Keratinocyte (primary cell): ENCODE measurements at regions not wholly inside any gene's neighbourhood (a gene's known extent, or its start where the extent isn't known, plus 50 kb on each side); places are given as distances from the start of the nearest gene placed in this dataset.

Source experiments
- DNase-seq: peaks from one replicate; pipeline ENCODE4 v3.0.0-alpha.2; 2011; ENCODE audit warnings: low read depth, missing footprints, low spot score
- FAIRE-seq: peaks from 2 replicates; lab custom pipeline; 2011; peaks lifted over from hg19 to GRCh38; lab: Jason Lieb, UNC
- H2AFZ ChIP-seq: 2 replicates; pipeline ENCODE4 v1.6.0; 2012; ENCODE audit warnings: low read length, control low read depth, inconsistent platforms; ENCODE audit not compliant: control insufficient read depth
- H3K27ac ChIP-seq: 2 replicates; pipeline ENCODE4 v1.5.1; 2011; ENCODE audit warnings: low read length; ENCODE audit not compliant: control insufficient read depth, insufficient read depth
- H3K27me3 ChIP-seq: 3 replicates; pipeline ENCODE4 v1.6.0; 2011; ENCODE audit warnings: low read length; ENCODE audit not compliant: control insufficient read depth, insufficient read depth; ENCODE audit errors: extremely low read depth
- H3K36me3 ChIP-seq, 2 experiments: 2 replicates in 1 of 2; 3 replicates in 1 of 2; pipeline ENCODE4 v1.5.1; 2011; ENCODE audit warnings: low read length in 2 of 2, mild to moderate bottlenecking in 1 of 2; ENCODE audit not compliant: control insufficient read depth in 2 of 2, insufficient read depth in 2 of 2; ENCODE audit errors: extremely low read depth in 1 of 2
- H3K4me1 ChIP-seq: 3 replicates; pipeline ENCODE4 v1.5.1; 2011; ENCODE audit warnings: low read length; ENCODE audit not compliant: control insufficient read depth, insufficient read depth; ENCODE audit errors: extremely low read depth
- H3K4me2 ChIP-seq: 3 replicates; pipeline ENCODE4 v1.6.0; 2011; ENCODE audit warnings: low read depth, low read length; ENCODE audit not compliant: control insufficient read depth, insufficient read depth; ENCODE audit errors: extremely low read depth
- H3K4me3 ChIP-seq, 3 experiments: fragments of 200-600 bp in 1 of 3; sonication (generic) in 1 of 3; 2 replicates in 2 of 3; 3 replicates in 1 of 3; pipeline ENCODE4 v1.5.1; 2011 to 2016; ENCODE audit warnings: low read length in 3 of 3, mild to moderate bottlenecking in 3 of 3, control low read depth in 2 of 3, inconsistent platforms in 1 of 3, low read depth in 1 of 3, mixed read lengths in 1 of 3, mixed run types in 1 of 3, moderate library complexity in 1 of 3; ENCODE audit not compliant: control insufficient read depth in 2 of 3, insufficient read depth in 2 of 3; ENCODE audit errors: extremely low read depth in 1 of 3
- H3K79me2 ChIP-seq: 2 replicates; pipeline ENCODE4 v1.6.0; 2012; ENCODE audit warnings: low read length; ENCODE audit not compliant: control insufficient read depth, insufficient read depth
- H3K9ac ChIP-seq: 3 replicates; pipeline ENCODE4 v1.6.0; 2011; ENCODE audit warnings: low read length; ENCODE audit not compliant: control insufficient read depth, insufficient read depth; ENCODE audit errors: extremely low read depth
- H3K9me1 ChIP-seq: 3 replicates; pipeline ENCODE4 v1.6.0; 2011; ENCODE audit warnings: low read length; ENCODE audit not compliant: control insufficient read depth, insufficient read depth; ENCODE audit errors: extremely low read depth
- H3K9me3 ChIP-seq: 2 replicates; pipeline ENCODE4 v1.5.1; 2012; ENCODE audit warnings: low read depth, low read length; ENCODE audit not compliant: control insufficient read depth
- H4K20me1 ChIP-seq: 3 replicates; pipeline ENCODE4 v1.6.0; 2011; ENCODE audit warnings: low read length; ENCODE audit not compliant: control insufficient read depth, insufficient read depth; ENCODE audit errors: extremely low read depth
- CTCF ChIP-seq, 3 experiments: IDR thresholded peaks in 1 of 3; conservative IDR thresholded peaks in 1 of 3; optimal IDR thresholded peaks in 1 of 3; 2 replicates in 2 of 3; 3 replicates in 1 of 3; pipeline versions ENCODE3 to v1.5.1; 2011; ENCODE audit warnings: low read length in 3 of 3, mild to moderate bottlenecking in 3 of 3, moderate library complexity in 2 of 3, control low read depth in 1 of 3, inconsistent platforms in 1 of 3; ENCODE audit not compliant: insufficient read depth in 2 of 3; ENCODE audit errors: extremely low read depth in 1 of 3
- EZH2 ChIP-seq: IDR thresholded peaks from one replicate; pipeline ENCODE4 v1.6.1; 2012; ENCODE audit warnings: inconsistent platforms, mild to moderate bottlenecking, low read length, moderate library complexity
- dilution Hi-C: fragments of 300-500 bp; cut with MboI; formaldehyde crosslinking; loops from one replicate; pipeline ENCODE4 v1.7.0; 2020; ENCODE audit warnings: low sequenced_read_pairs; ENCODE audit not compliant: extremely low pct_ligation_motif_present

- FAIRE-seq (no peak), DNase-seq (no peak)
- no peaks in the 10 kb centered on the region for H3K27me3 ChIP-seq
- no peak overlapping the region for H3K9ac ChIP-seq
- H3K9me1 ChIP-seq: no peaks in the 10 kb centered on the region
- no peaks in the 10 kb centered on the region for H4K20me1 ChIP-seq
- H3K79me2 ChIP-seq: no peaks in the 10 kb centered on the region
- no peak for TF ChIP-seq CTCF (optimal IDR thresholded peaks at IDR 0.05 in 1 of 3, IDR thresholded peaks at IDR 0.05 in 1 of 3, conservative IDR thresholded peaks at IDR 0.05 in 1 of 3; ENCODE audit: extremely low read depth in 1 of 3, insufficient read depth in 2 of 3, low read length in 3 of 3)
- TF ChIP-seq EZH2: no peak
- no peaks in the 10 kb centered on the region for H3K4me1 ChIP-seq
- H2AFZ ChIP-seq: no peak overlapping the region
- dilution Hi-C loops: no loop called here
- no peak overlapping the region for H3K27ac ChIP-seq
- no peaks in the 10 kb centered on the region for H3K36me3 ChIP-seq
- H3K4me2 ChIP-seq: no peak overlapping the region
- peaks cover 2% of the 10 kb centered on the region for H3K9me3 ChIP-seq
- no peak overlapping the region for H3K4me3 ChIP-seq
Measured at GRCh38 chr12:126908765-126909142, 1358.2 kb upstream of the TMEM132C start.

GRCh38 chr12:126910570-126910969, 1356.4 kb upstream of the TMEM132C start:
- no peak overlapping the region for H3K9ac ChIP-seq
- no peaks in the 10 kb centered on the region for H3K36me3 ChIP-seq
- no peaks in the 10 kb centered on the region for H3K27me3 ChIP-seq
- no peaks in the 10 kb centered on the region for H3K9me1 ChIP-seq
- H3K9me3 ChIP-seq: peaks cover 2% of the 10 kb centered on the region
- no peak overlapping the region for H3K4me2 ChIP-seq
- no peak overlapping the region for H3K27ac ChIP-seq
- no peak for FAIRE-seq
- H2AFZ ChIP-seq: no peak overlapping the region
- dilution Hi-C loops: no loop called here
- TF ChIP-seq CTCF (optimal IDR thresholded peaks at IDR 0.05 in 1 of 3, IDR thresholded peaks at IDR 0.05 in 1 of 3, conservative IDR thresholded peaks at IDR 0.05 in 1 of 3; ENCODE audit: extremely low read depth in 1 of 3, insufficient read depth in 2 of 3, low read length in 3 of 3) (no peak), EZH2 (no peak)
- H4K20me1 ChIP-seq: no peaks in the 10 kb centered on the region
- no peak overlapping the region for H3K4me3 ChIP-seq
- no peaks in the 10 kb centered on the region for H3K4me1 ChIP-seq
- no peak for DNase-seq
- no peaks in the 10 kb centered on the region for H3K79me2 ChIP-seq
